ENCODE measurements at regions not wholly inside any gene's neighbourhood (a gene's known extent, or its start where the extent isn't known, plus 50 kb on each side); places are given as distances from the start of the nearest gene placed in this dataset.
"Not testable (repeated sequence)": the region's sequence is repeated elsewhere in the genome, so short reads cannot be mapped to it uniquely, and the experiment has no call there.

- dilution Hi-C loops (cut with MboI; ENCODE audit: extremely low pct_ligation_motif_present, low sequenced_read_pairs): no loop called here
- no peak overlapping the region for H2AFZ ChIP-seq (ENCODE audit: control insufficient read depth, low read length)
- no peaks in the 10 kb centered on the region for H3K79me2 ChIP-seq (ENCODE audit: control insufficient read depth, insufficient read depth, low read length)
- no peaks in the 10 kb centered on the region for H4K20me1 ChIP-seq (ENCODE audit: control insufficient read depth, extremely low read depth, insufficient read depth, low read length)
- no peak overlapping the region for H3K9ac ChIP-seq (ENCODE audit: control insufficient read depth, extremely low read depth, insufficient read depth, low read length)
- H3K27ac ChIP-seq (ENCODE audit: control insufficient read depth, insufficient read depth, low read length): no peak overlapping the region
- H3K36me3 ChIP-seq (ENCODE audit: control insufficient read depth in 2 of 2, extremely low read depth in 1 of 2, insufficient read depth in 2 of 2, low read length in 2 of 2): no peaks in the 10 kb centered on the region
- H3K27me3 ChIP-seq (ENCODE audit: control insufficient read depth, extremely low read depth, insufficient read depth, low read length): no peaks in the 10 kb centered on the region
- FAIRE-seq (peak; percentile 44), DNase-seq (ENCODE audit: low read depth, low spot score) (no peak)
- no peak for TF ChIP-seq CTCF (optimal IDR thresholded peaks at IDR 0.05 in 1 of 3, IDR thresholded peaks at IDR 0.05 in 1 of 3, conservative IDR thresholded peaks at IDR 0.05 in 1 of 3; ENCODE audit: extremely low read depth in 1 of 3, insufficient read depth in 2 of 3, low read length in 3 of 3)
- TF ChIP-seq EZH2 (IDR thresholded peaks at IDR 0.05; ENCODE audit: low read length): no peak
- H3K4me1 ChIP-seq (ENCODE audit: control insufficient read depth, extremely low read depth, insufficient read depth, low read length): no peaks in the 10 kb centered on the region
- no peaks in the 10 kb centered on the region for H3K9me1 ChIP-seq (ENCODE audit: control insufficient read depth, extremely low read depth, insufficient read depth, low read length)
- H3K4me3 ChIP-seq (ENCODE audit: control insufficient read depth in 2 of 3, extremely low read depth in 1 of 3, insufficient read depth in 2 of 3, low read depth in 1 of 3, low read length in 3 of 3): no peak overlapping the region
- no peaks in the 10 kb centered on the region for H3K9me3 ChIP-seq (ENCODE audit: control insufficient read depth, low read depth, low read length)
- no peak overlapping the region for H3K4me2 ChIP-seq (ENCODE audit: control insufficient read depth, extremely low read depth, insufficient read depth, low read depth, low read length)
Measured at GRCh38 chr10:121276046-121276445, 322.2 kb downstream of the FGFR2 start.

DNA sequence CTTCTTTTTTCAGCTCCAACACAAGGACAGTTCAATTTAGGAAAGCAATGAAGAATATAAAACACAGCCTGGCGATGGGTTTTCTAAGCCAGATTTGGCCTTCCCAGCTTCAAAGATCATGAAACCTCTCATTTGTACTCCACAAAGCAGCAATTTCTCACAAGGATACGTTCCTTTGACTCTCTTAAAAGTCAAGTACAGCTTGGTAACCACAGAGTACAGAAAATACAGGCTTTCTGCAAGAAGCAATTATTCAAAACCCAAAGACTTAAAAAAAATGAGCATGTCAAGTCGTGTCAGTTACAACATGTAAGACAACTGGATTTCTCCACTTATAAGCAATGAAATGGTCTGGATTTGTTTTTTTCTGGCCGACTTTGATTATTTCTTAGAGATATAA is 321.4 kb downstream of the FGFR2 start:
- no peak overlapping the region for H3K4me2 ChIP-seq (ENCODE audit: control insufficient read depth, extremely low read depth, insufficient read depth, low read depth, low read length)
- H3K27ac ChIP-seq (ENCODE audit: control insufficient read depth, insufficient read depth, low read length): no peak overlapping the region
- no peaks in the 10 kb centered on the region for H3K36me3 ChIP-seq (ENCODE audit: control insufficient read depth in 2 of 2, extremely low read depth in 1 of 2, insufficient read depth in 2 of 2, low read length in 2 of 2)
- no peaks in the 10 kb centered on the region for H3K9me1 ChIP-seq (ENCODE audit: control insufficient read depth, extremely low read depth, insufficient read depth, low read length)
- no peaks in the 10 kb centered on the region for H3K79me2 ChIP-seq (ENCODE audit: control insufficient read depth, insufficient read depth, low read length)
- FAIRE-seq (no peak), DNase-seq (ENCODE audit: low read depth, low spot score) (no peak)
- no peak overlapping the region for H3K4me3 ChIP-seq (ENCODE audit: control insufficient read depth in 2 of 3, extremely low read depth in 1 of 3, insufficient read depth in 2 of 3, low read depth in 1 of 3, low read length in 3 of 3)
- dilution Hi-C loops (cut with MboI; ENCODE audit: extremely low pct_ligation_motif_present, low sequenced_read_pairs): no loop called here
- H3K9ac ChIP-seq (ENCODE audit: control insufficient read depth, extremely low read depth, insufficient read depth, low read length): no peak overlapping the region
- no peaks in the 10 kb centered on the region for H4K20me1 ChIP-seq (ENCODE audit: control insufficient read depth, extremely low read depth, insufficient read depth, low read length)
- no peak for TF ChIP-seq EZH2 (IDR thresholded peaks at IDR 0.05; ENCODE audit: low read length)
- no peak for TF ChIP-seq CTCF (optimal IDR thresholded peaks at IDR 0.05 in 1 of 3, IDR thresholded peaks at IDR 0.05 in 1 of 3, conservative IDR thresholded peaks at IDR 0.05 in 1 of 3; ENCODE audit: extremely low read depth in 1 of 3, insufficient read depth in 2 of 3, low read length in 3 of 3)
- no peaks in the 10 kb centered on the region for H3K27me3 ChIP-seq (ENCODE audit: control insufficient read depth, extremely low read depth, insufficient read depth, low read length)
- H2AFZ ChIP-seq (ENCODE audit: control insufficient read depth, low read length): no peak overlapping the region
- H3K4me1 ChIP-seq (ENCODE audit: control insufficient read depth, extremely low read depth, insufficient read depth, low read length): peaks cover 5% of the 10 kb centered on the region
- H3K9me3 ChIP-seq (ENCODE audit: control insufficient read depth, low read depth, low read length): no peaks in the 10 kb centered on the region

- FAIRE-seq; DNase-seq (ENCODE audit: low read depth, low spot score); H3K36me3 ChIP-seq (ENCODE audit: control insufficient read depth in 2 of 2, extremely low read depth in 1 of 2, insufficient read depth in 2 of 2, low read length in 2 of 2); H2AFZ ChIP-seq (ENCODE audit: control insufficient read depth, low read length); H3K27ac ChIP-seq (ENCODE audit: control insufficient read depth, insufficient read depth, low read length); H3K27me3 ChIP-seq (ENCODE audit: control insufficient read depth, extremely low read depth, insufficient read depth, low read length); H3K4me3 ChIP-seq (ENCODE audit: control insufficient read depth in 2 of 3, extremely low read depth in 1 of 3, insufficient read depth in 2 of 3, low read depth in 1 of 3, low read length in 3 of 3); H3K9me3 ChIP-seq (ENCODE audit: control insufficient read depth, low read depth, low read length); H3K79me2 ChIP-seq (ENCODE audit: control insufficient read depth, insufficient read depth, low read length); H3K9me1 ChIP-seq (ENCODE audit: control insufficient read depth, extremely low read depth, insufficient read depth, low read length); H3K4me2 ChIP-seq (ENCODE audit: control insufficient read depth, extremely low read depth, insufficient read depth, low read depth, low read length); H4K20me1 ChIP-seq (ENCODE audit: control insufficient read depth, extremely low read depth, insufficient read depth, low read length); H3K9ac ChIP-seq (ENCODE audit: control insufficient read depth, extremely low read depth, insufficient read depth, low read length); H3K4me1 ChIP-seq (ENCODE audit: control insufficient read depth, extremely low read depth, insufficient read depth, low read length); dilution Hi-C loops (cut with MboI; ENCODE audit: extremely low pct_ligation_motif_present, low sequenced_read_pairs): not testable (repeated sequence)
Measured at GRCh38 chr10:121278386-121278785, 319.9 kb downstream of the FGFR2 start.
